DMS53 treated with DMSO at 0.1 percent for 48 hours (cell line): ENCODE measurements at regions not wholly inside any gene's neighbourhood (a gene's known extent, or its start where the extent isn't known, plus 50 kb on each side); places are given as distances from the start of the nearest gene placed in this dataset.

Experiments
- DNase-seq: peaks from one replicate; lab custom pipeline; 2025; ENCODE audit not compliant: unreplicated experiment; lab: John Stamatoyannopoulos, UW

DNA sequence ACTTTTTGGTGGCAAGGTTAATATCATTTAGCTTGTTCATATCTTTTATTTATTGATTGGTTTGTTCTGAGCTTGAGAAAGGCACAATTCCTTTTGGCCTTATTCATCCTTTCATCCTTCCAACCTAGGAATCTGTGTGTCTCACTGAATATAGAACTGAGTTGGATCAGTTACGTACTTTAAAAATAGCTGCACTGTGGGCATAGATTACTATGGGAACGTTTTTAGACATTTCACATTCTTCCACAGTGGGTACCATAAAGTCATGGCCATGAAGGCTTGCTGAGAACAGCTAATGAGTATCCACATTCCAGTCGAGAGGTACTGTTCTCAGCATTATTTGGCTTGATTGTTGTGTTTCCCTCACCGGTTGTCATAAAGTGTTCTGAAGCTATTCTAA, 217.0 kb upstream of the DKK2 start:
- no peak for DNase-seq

DNA sequence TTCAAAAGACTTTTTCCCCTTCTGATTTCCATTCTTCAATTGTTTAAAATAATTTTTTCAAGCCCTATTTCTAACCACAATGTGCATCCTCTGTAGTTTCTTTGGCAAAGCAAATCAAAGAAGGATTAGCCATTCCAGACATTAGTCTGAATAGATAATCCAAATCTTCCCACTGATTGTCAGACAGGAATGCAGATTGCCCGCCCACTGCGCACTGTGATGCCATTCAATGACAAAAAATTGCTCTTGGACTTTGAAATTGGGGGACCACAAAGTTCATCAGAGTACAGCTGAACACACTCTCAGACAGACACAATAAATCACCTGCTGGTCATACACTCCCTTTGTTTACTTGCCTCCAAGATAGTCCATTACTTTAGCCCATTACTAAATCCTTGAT, 216.5 kb upstream of the DKK2 start:
- no peak for DNase-seq

DNA sequence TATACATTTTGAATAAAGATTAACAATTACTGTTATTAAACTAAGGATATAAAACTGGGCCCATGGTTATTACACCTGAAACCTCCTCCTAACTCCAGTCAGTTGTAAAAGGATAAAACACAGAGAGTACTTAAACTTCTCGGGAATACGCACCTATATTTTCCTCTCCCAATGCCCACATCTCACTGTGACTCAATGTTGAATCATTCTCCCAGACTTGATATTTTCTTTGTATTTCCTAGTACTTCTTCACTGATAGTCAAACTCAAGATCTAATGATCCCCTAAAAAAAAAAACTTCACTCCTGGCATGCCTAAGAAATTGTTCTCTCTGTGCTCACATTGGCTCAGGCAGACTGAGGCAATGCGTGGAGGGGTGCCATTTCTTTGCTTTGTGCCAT, 212.5 kb upstream of the DKK2 start:
- DNase-seq = no peak

DNA sequence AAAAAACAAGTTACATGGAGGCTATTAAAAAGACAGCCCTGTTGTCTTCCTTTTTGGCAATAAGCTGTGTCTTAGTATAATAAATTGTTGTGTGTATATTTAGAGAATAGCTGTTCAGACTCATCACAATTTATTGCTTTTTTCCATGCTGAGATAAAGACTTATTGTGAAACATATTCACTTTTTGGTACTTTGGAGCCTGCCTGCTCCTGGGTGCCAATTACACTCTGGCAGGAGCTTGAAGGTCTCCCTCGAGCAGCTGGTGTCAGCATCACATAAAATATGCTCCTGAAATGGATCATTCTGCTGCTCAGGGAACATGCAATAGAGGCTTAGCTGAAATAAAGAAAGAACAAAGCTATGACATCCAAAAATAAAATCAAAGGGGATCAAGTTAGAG, 211.6 kb upstream of the DKK2 start:
- DNase-seq = no peak

DNA sequence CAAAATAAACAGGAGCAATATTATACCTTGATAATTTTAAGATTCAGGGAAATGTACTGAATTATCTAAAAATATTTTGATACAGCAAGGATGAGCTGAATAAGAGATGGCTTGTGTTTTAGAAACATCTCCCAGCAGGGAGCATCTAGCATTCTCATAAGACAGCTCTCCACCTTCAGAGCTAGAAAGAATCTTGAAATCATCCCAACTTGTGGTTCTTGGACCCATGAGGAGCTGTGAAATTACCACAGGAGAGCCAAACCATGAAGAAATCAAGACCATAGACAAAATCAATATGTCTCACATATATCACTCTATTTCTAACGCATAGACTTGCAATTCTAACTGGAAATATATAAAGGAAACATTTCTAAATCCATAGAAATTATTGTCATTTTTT, 210.6 kb upstream of the DKK2 start:
- DNase-seq = no peak

DNA sequence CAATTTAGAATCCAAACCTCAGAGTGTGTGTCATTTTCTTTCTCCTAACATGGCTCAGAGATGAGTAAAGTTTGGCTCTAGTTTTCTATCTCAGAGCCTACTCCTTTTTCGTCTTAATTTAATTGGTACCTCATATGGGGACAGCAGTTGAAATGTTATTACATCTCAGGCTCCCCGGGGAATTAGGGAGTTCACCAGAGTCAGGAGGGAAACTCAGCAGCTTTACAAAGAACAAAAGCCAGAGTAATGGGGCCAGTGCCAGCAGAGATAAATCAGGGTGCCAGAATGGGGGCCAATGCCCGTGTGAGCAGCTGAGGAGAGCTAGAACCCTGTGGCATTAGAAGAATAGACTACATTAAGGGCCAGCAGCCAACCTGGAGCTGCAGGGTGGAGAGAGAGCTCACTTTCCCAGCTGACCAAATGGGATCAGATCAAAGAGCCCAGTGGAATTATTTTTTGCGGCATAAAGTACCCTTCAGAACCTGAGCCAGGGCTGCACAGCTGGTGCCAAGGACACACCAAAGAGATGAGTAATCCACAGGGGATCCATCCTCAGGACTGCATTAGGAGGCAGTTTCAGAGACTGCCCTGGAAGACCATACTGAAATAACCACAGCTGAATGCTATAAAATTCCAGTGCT, 207.1 kb upstream of the DKK2 start:
- DNase-seq = no peak

DNA sequence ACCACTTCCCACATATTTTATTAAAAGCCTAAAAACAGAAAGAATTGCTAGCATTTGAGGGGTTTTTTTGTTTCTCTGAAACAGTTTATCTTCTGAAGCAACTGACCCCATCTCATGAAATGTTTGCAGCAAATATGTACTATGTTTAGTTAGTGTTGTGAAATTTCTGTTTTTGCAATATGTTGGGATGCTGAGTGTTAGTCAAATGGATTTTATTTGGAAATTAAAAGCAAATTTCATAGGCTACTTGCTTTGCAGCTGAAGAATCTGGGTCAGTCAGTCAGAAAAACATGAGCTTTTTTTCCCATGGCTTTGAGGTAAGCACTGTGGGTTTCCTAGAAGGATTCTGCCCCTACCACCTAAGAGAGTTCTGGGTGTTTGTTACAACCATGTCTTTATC, 184.9 kb upstream of the DKK2 start:
- DNase-seq = no peak

DNA sequence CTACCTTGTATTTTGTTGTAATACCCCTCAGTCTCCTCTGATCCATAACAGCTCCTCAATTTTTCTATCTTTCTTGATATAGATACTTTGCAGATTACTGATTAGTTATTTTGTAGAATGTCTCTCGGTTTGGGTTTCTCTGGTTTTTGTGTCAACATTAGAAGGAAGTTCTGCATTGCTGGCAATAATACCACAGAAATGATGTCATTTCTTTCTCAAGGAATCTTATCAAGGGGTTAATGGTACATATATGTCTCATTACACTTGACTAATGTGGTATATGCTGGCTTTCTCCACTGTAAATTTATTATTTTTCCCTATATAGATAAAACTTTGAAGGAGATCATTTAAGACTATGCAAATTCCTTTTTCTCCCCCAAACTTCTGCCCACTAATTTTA, 183.6 kb upstream of the DKK2 start:
- no peak for DNase-seq

DNA sequence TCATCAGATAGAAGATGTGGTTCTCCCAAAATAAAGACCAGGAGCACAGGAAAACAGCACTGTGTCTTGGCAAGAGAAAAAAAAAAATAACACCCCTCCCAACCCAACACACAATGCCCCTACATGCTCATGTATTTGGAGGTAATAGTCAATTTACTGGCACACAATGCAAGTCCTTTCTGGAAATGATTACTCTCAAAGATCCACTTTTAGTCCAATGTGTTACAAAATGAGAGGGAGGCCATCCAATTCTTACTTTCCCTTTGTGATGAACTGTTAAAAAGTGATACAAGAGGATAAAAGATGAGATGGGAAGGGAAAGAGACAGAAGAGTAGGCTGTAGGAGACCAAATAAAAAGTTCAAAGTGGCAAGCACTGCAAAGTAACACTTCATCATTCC, 180.3 kb upstream of the DKK2 start:
- no peak for DNase-seq

DNA sequence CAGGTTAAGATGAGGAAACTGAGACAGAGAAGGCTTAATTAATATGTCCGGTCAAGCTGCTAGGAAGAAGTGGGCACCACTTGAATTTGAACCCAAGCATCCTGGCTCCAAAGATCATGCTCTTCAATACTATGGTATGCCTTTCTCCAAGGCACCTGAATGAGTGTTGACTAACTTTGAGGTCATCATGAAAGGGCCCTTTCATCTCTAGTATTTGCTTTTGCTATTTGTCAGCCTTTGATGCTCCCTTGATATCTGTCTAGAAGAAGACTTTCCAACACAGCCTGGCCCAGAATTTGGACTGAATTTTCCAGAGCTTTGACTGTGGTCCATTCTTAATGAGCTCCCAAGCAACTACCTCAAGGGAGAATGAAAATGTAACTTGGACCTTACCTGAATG, 179.1 kb upstream of the DKK2 start:
- peak; percentile 82 for DNase-seq

DNA sequence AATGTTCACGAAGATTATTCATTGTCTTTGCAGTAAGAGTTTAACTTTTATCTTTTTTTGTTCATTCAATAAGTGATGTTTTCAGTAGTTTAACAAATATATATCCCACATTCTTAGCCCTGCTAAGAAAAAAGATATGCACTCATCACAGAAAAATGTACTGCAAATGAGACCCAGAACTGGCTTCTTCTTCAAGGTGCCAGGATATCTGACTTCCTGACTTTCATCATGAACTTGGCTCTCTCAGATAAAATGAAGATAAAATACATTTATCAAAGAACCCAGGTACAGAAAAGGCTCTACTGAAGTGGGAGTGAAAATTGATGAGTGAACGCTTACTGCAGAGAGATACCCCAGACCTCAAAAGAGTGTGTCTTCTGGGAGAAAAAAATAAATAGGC, 177.8 kb upstream of the DKK2 start:
- DNase-seq = no peak

DNA sequence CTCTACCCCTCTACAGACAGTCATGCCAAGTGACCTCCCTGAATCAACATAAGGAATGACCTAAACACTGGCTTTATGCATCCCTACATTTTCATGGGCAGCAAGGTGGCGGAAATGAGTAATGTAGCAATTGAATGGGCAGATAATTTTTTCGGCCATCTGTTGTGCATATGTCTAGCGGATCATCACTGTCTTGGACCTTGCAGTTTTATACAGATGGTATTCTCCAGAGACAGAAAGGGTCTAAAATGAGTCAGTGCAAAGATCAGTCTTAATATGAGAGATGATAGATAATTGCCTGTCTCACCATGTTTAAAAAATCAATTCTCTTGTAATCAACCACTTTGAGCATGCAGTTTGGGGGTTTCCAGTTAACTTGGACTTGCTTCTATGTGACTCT, 177.3 kb upstream of the DKK2 start:
- DNase-seq = no peak

DNA sequence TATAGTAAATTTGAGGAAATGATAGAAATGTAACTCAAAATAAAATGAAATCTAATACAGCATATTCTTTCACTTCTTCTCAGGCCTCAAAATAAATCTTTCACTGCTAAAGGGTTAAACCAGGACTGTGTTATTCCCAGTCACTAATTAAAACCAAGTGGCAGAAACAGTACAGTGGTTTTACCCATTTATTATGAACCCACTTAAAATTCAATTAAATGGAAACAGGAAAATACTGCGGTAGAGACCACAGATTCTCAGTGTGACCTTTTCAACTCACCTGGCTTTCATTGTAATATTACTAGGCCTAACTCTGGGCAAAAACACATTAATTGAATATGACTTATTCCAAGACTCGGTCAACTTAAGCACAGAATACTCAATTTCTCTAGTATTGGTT, 176.5 kb upstream of the DKK2 start:
- no peak for DNase-seq

DNA sequence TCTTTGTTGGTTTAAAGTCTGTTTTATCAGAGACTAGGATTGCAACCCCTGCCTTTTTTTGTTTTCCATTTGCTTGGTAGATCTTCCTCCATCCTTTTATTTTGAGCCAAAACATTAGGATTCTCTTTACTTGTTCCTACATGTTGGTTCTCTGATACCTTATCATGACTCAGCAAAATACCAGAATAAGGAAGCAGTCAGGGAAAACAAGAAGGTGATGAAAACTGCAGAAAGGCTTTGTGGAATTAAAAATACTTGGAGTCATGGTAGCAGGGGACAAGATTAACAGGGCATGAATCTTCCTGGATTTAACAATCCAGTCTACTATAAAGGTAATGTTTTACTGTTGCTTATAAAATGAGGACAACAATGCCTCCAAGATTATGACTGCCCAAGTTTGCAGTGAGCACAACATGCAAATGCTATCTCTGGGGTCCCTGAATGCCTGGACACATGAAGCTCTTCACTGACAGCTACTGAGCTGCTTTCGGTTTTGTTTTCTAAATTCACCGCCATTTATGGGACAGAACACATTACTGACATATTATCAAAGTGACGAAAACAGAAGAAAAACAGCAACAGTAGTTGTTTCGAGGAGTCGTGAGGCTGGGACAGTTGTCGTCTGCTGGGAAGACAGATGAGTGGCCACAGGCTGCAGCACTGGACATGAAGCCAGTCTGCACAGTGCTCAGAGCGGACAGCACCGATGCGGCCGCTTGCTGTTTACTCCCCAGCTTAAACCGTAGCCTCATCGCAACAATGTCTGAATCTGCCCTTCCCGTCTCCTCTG, 174.5 kb upstream of the DKK2 start:
- DNase-seq = no peak

DNA sequence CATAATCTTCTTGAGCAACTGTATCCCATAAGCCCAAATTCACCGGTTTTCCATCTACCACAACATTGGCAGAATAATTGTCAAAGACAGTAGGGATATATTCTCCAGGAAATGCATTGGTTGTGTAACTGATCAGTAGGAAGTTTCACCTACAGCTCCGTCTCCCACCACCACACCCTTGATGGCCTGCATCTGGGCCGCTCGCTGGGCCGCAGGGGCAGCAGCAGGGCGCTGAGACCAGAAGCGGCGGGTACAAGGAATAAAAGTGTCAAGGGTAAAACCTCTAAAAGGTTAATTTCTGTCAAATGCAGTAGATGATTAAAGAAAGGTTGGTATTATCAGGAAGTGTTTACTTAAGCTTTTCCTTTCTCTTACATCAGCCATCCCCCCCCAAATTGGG, 167.6 kb upstream of the DKK2 start:
- no peak for DNase-seq

DNA sequence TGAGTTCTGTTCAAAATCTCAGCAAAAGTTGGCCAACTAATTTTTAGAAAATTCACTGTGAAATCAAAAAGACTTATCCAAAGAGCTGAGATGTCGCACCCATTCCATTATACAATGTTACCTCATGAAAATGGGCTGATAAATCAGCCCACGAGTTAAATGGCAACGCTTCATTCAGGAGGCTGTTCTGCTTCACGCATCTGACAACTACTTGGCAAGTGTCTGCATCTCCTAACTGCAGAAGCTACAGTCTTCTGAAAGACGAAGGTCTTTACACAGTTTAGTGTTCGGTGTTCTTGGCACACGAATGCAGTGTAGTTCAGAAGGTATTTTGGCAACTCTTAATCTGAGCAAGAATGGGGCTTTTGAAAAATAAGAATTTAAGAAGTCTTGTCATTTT, 166.6 kb upstream of the DKK2 start:
- no peak for DNase-seq

DNA sequence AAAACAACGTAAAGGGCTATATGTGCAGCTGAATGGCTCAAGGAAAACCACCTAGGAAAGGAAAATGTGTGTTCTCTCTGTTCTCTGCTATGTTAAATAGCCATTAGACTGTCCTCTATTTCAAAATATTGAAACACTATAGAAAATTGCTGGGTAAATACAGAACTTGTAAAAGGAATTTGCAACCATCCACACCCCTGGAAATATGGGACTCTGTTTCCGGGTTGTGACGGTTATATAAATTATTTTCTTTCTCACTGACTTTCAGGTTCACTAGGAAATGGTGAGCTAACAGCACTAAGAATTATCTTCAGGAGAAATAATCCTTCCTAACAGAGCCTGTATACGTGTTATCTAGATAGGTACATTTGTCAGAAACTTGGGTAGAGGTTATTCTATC, 161.0 kb upstream of the DKK2 start:
- DNase-seq = no peak

DNA sequence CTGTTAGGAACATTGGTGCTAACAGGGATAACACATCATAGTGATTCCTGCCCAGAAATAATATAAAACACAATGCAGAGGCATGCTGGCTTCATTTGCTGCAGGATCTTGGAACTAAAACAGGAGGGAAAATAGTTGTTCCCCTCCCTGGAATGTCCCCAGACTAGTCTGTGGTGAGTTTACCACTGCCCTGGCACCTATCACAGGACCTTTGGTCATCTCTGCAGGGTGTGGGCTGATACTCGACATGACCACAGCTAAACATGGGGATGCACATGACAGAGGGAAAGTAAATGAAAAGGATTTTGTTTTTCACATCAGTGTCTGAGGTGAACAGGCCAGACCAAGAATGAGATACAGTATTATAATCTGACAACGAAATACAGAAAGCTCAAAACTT, 160.2 kb upstream of the DKK2 start:
- DNase-seq = no peak

DNA sequence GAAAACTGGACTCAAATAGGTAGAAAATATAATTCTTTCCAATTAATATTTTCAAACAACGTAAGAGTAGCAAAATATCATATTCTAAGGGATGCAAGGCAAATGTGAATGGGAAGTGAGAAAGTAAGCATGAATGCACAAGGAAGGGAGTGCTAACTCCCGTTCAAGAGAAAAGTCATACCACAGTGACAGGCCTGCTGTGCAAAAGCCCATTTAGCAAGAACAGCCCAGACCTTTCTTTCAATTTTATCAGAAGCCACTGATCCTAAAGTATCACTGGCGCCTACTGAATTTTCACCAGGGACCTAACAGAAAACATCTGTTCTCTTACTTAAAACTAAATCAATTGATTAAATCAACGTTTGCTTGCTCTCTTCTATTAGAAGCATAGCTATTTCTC, 157.9 kb upstream of the DKK2 start:
- no peak for DNase-seq

DNA sequence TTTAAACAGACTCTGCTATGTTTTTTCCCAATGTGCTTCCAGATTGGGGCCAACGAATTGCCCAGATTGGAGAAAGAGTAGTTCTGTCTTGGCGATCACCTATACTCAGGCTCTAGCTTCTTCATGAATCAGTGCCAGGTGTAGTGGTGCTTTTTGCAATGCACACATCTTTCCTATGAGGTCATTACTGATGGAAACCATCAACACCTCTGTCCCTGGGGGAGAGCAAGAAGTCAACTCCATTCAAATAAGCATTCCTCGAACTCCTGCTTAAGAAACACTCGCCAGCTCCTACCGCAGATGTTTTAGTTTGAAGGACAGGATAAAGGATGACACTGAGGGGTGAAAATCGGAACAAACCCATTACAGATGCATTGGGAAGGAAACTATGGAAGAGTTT, 156.5 kb upstream of the DKK2 start:
- DNase-seq = no peak

DNA sequence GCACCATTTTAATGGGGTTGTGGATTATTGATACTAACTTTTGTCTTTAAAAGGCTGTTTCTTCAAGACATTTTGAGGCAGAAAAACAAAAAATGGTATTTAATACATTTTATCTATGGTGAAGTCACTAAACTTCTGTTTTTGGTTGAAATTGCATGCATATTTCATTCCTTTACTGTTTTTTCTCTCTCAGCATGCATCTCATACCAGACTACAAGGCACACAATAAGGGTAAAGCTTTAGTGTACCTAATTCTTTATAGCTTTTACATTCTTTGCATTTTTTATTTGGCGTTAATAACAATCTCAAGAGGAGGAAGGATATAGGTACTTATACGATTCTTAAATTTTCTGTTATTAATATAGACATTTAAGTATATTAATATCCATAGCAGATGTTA, 151.0 kb upstream of the DKK2 start:
- no peak for DNase-seq

DNA sequence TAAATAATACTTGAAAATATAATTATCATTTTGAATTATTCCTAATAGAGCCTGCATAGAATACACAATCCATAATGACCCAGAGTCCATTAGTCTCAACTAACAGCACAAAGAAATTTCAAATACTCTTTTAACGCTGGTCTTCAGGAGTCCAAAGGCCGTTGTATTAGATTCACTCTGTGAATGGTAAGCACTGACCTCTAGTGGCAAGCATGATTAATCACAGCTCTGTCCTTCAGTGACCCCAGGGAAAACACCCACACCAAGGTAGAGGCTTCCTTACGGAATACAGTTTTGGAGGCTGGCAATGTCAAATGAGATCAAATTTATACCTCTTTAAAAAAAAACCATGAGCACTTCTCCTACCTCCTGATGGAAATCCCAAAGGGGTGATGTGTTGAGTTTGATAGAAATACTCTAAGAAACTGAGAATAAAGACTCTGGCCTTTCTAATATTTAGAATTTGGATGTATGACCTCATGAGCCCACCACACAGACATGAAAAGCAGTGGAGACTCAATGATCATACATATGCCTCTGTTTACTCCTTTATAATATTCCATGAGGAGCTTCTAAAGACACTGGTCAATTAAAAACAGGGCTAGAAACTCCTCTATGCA, 147.2 kb upstream of the DKK2 start:
- peak; percentile 37 for DNase-seq

DNA sequence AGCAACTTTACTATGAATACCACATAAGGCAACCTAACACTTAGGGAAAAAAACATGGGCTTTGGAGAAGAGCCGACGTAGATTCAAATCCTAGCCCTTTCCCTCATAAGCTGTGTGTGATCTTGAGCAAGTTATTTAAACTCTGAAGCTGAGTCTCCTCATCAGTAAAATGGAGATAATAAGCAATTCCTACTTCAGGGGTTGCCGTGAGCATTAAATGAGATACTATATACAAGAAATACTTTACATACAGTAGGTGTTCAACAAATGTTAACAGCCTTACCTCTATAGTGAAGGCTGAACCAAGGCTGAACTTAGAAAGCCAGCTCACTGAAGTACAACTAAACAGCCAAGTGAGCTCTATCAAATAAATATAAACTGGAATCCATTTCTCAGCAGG, 146.2 kb upstream of the DKK2 start:
- DNase-seq = no peak
